ENCODE measurements at regions not wholly inside any gene's neighbourhood (a gene's known extent, or its start where the extent isn't known, plus 50 kb on each side); places are given as distances from the start of the nearest gene placed in this dataset.
"Not testable (repeated sequence)": the region's sequence is repeated elsewhere in the genome, so short reads cannot be mapped to it uniquely, and the experiment has no call there.

DNA sequence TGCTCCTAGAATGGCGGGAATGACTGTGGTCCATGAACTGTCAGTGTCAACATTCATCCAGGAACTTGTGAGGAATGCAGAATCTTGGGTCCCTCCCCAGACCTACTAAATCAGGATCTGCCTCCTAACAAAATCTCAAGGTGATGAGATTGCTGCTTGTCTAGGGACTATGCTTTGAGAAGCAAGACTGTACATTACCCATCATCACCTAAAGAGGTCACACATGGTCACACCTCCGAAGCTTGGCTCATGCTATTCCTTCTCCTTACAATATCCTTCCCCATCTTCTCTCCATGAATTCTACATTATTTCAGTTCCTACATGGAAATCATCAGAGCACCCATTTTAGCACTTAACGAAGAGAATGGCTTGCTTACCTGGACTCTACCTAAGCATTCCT is 102.3 kb upstream of the JARID2 start:
- DNase-seq: no peak

DNA sequence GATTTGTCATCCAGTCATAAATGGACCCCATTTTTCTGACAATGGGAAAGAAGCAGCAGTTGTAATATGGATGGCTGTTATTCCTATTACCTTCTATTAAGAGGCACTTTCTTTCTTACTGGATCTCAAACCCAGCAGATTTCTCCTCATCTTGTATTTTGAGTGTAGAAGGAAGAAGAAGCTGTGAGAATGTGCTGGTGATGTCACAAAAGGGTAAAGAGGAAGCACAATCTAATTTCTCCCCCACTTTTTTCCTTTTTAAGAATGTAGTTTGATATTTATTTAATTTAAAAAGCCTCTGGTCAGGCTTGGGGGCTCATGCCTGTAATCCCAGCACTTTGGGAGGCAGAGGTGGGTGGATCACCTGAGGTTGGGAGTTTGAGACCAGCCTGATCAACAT is 100.0 kb upstream of the JARID2 start:
- DNase-seq: no peak

DNA sequence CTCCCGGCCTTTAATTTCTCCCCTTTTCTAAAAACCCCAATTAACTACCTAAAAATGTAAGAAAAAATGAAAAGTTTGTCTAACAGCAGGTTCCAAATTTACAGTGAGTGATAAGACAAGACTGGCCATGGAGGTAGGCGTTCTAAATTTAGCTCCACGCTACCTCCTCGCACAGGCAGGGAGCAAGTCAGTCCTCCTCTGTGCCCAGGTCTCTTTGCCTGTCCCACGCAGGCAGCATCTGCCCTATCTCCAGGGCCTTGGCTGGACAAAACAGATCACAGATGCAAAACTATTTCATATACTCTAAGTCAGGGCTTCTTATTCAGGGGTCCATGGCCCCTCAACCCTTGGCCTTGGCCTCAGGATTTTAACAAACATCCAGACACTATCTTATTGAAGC is 98.0 kb upstream of the JARID2 start:
- no peak for DNase-seq

DNA sequence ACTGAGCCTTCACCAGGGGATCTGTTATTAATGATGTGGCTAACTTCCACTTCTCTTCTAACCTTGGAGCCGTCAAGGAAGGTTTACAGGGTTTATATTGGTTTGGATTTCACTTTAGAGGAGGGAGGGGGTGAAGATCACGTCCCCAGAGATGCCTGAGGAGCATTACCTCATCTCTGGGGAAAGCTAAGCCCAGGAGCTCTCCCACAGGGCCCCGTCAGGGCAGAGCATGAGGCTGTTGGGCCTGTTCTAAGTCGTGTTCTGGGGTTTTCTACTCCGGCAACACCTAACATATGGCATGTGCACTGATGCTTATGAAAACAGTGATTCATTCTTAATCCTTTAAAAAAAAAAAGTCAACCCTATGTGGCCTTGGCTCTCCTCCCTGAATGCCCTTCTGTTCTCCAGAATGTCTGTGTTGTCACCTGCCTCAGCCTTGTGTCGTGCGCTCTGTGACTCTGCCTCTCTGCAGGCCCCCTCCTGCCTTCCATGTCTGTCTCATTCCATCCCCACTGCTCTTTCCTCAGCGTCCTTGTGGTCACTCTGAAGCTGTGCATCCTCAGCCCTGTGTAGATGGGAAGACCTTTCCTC is 97.4 kb upstream of the JARID2 start:
- no peak for DNase-seq

DNA sequence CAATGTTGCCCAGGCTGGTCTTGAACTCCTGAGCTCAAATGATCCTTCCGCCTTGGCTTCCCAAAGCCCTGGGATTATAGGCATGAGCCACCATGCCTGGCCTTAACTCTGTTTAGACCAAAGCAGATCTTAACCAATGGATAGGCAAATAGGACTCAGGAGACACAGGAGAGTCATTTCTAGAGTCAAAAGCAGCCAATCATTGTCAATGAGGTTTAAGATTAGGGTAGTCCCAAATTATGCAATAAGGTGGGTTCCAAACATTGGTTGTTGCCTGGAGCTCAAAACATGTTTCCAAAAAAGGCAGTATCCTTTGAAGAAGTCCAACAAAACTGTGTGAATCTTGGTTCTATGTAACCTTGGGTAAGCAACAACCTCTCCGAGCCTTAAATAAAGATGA is 95.7 kb upstream of the JARID2 start:
- no peak for DNase-seq

DNA sequence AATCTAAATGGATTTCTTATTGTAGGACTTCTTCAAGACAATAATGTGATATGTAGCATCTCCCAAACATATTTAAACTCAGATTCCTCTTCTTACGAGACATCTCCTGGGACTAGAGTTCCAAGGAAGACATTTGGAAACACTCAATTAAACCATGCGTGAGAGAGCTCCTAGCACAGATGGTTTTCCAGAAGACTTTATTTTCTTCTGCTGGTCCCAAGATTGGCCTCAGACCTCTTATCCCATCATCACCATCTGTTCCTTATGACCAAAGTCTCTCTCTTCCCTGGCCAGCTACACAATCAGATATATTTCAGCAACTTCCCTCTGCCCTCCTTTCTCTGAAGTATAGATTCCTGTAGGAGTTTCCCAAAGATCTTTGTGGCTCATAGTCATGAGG is 93.2 kb upstream of the JARID2 start:
- no peak for DNase-seq

DNA sequence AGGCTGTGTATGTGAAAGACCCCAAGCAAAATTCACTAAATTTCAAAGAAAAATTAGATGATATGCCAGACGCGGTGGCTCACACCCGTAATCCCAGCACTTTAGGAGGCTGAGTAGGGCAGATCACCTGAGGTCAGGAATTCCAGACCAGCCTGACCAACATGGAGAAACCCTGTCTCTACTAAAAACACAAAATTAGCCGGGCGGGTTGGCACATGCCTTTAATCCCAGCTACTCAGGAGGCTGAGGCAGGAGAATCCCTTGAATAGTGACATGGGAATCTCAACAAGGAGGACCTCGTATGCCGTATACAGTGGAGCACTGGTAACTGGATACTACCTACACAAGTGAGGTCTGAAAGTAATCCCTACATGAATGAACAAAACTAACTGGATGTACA is 92.7 kb upstream of the JARID2 start:
- DNase-seq: no peak

DNA sequence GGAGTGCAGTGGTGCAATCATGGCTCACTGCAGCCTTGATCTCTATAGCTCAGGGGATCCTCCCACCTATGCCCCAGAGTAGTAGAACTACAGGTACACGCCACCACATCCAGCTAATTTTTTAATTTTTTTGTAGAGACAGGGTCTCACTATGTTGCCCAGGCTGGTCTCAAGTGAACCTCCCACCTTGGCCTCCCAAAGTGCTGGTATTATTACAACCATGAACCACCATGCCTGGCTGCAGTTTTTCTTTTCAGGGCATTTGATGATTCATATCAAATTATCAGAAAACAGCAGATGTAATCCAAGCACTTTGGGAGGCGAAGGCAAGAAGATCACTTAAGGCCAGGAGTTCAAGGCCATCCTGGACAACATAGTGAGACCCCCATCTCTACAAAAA is 88.4 kb upstream of the JARID2 start:
- no peak for DNase-seq

DNA sequence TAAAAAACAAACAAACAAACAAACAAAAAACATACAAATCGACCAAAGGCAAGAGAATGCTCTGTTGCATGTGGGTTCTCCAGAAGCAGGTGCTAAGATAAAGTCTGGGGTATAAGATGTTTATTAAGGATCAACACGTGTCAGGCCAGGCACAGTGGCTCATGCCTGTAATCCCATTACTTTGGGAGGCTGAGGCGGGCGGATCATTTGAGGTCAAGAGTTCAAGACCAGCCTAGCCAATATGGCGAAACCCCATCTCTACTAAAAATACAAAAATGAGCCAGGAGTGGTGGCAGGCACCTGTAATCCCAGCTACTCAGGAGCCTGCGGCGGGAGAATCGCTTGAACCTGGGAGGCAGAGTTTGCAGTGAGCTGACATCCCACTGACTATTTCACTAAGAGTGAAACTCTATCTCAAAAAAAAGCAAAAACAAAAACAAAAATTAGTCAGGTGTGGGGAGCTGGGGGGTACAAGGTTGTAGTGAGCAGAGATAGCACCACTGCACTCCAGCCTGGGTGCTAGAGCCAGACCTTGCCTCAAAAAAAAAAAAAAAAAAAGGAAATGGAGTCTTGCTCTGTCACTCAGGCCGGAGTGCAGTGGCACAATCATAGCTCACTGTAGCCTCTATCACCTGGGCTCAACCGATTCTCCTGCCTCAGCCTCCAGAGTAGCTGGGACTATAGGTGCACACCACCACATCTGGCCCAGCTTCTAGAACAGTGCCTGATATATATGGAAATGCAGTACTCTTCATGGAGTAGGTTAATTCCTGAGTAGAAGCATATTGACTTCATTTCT is 86.8 kb upstream of the JARID2 start:
- DNase-seq: no peak

DNA sequence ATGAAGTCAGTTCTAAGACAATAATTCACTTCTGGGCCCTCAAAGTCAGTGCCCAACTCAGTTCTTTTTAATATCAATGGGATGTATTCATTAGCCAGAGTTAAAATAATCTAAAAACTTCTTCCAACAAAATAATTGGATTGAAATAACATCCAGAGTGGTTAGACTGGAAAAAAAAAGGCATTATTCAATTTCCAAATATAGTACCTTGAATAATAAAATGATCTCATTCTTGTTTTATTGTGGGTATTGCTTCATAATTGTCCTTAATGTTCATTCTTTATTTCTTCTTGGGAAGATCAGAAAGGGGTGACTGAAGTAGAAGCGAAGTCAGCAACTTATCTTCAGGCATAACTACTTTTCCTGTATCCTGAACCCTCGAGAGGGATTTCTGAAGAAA is 85.1 kb upstream of the JARID2 start:
- no peak for DNase-seq

DNA sequence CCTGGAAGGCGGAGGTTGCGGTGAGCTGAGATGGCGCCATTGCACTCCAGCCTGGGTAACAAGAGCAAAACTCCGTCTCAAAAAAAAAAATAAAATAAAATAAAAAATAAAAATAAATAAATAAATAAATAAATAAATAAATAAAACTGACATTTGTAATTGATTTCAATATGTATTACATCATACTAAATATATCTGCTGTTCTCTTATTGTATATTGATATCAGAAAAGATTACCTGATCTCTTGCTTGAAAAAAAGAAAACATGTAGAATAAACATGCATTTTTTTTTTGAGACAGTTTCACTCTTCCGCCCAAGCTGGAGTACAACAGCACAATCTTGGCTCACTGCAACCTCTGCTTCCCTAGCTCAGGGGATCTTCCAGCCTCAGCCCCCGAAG is 81.0 kb upstream of the JARID2 start:
- not testable (repeated sequence) for DNase-seq

DNA sequence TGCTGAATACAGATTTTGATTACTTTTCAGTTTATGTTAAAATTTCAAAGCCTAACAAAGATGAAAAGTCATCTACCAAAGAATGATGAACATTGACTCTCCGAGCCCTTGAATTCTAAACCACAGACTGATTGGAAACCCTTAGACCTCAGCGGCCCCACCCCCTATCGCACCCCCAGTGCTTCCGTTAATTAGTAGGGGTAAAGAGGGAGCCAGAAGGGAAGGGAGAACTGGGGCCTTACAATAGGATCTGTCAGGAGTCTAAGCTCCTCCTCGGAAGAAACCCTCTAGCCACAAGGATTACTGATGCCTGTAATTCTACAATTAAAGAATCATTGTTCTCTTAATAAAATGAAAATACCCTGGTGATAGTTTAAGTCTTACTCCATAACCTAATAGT is 79.7 kb upstream of the JARID2 start:
- DNase-seq: no peak

DNA sequence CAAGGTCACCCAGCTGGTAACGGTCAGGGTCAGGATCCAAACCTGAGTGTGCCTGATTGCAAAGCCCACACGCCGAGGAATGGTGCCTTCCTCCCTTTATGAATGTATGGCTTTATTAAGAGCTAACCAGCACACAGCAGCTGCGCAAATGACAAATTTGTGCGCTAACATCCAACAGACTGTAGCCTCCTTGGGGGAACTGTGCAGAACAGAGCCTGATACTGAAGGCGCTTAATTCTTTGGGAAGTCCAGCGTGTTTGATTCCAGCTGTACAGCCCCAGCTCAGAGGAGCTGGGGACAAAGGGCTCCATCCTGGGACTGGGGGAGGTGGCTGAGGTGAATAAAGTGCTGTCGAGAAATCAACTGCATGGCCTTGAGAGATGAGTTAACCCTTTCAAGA is 75.7 kb upstream of the JARID2 start:
- no peak for DNase-seq

DNA sequence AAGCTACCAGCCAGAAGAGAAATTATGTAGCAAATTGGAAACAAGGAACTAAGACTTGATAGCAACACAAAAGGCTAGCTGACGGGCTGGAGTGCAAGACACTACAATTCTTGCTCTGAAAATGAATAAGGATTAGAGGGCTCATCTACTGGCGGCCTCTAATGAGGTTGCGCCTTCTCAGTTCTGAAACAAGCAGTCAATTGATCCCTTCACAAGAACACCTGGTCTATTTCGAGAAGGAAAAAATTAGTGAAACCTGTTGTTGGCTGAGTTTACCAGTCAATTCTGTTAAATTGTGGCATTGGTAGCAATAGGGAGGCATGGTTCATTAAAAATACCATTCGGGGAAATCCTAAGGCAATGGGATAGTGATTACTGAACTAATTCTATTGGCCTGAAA is 74.8 kb upstream of the JARID2 start:
- DNase-seq: no peak

DNA sequence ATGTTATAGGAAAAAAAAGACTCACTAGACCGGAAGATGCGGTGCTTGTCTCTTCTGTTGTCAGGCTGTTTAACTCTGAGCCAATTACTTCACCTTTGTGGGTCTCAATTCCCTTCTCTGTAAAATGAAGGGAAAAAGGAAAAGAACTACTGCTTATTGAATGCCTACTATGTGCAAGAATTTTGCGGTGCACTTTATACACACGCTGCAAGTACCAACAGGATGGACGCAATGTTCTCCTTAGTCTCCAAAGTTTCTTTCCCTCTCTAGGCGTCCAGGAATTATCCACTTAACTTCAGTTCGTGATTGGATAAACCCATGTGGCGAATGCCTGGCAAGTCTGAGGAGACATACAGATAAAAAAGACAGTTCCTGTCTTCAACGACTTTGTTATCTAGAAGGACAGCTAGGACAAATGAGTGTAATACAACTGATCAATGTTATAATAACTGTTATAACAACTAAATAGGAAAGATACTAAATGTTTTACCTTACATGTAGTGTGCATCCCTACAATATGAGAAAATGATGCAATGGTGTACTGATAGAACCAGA is 69.0 kb upstream of the JARID2 start:
- DNase-seq: no peak

DNA sequence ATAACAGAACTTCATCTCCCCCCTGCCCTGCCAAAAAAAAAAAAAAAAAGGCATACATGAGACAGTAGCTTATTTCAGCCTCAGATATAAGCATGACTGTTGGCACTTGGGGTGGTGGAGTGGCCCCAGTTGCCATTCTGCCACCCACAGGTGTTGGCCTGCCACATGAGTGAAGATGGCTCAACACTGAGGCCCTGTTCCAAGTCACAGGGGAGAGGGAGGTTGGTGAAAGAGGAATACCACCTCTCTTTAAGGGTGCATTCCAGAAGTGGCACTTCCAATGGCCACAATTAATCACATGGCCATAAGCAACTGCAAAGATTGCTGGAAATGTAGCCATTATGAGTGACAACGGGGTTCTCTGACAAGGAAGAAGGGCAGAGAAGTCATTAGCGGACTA is 61.9 kb upstream of the JARID2 start:
- DNase-seq: no peak

DNA sequence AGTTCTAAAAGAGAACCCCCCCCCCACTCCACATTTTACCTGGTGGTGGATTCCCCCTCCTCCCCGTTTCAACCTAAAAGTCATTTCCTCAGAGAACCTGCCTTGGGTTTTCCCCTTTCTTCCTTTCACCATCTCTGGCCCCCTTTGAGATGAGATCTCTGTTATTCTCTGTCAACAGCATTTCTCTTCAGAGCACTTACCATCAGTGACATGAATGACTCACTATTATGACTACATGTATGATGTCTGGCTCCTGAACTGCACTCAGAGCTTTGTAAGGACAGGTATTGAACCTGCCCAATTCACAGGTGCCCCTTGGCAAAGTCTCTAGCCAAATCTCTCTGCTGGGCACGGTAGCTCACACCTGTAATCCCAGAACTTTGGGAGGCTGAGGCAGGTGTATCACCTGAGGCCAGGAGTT is 61.4 kb upstream of the JARID2 start:
- no peak for DNase-seq

DNA sequence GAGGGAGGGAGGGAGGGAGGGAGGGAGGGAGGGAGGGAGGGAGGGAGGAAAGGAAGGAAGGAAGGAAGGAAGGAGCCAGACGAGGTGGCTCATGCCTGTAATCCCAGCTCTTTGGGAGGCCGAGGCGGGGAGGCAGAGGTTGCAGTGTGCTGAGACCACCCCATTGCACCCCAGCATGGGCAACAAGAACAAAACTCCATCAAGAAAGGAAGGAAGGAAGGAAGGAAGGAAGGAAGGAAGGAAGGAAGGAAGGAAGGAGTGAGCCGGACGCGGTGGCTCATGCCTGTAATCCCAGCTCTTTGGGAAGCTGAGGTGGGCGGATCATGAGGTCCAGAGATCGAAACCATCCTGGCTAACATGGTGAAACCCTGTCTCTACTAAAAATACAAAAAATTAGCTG is 60.8 kb upstream of the JARID2 start:
- DNase-seq: not testable (repeated sequence)

DNA sequence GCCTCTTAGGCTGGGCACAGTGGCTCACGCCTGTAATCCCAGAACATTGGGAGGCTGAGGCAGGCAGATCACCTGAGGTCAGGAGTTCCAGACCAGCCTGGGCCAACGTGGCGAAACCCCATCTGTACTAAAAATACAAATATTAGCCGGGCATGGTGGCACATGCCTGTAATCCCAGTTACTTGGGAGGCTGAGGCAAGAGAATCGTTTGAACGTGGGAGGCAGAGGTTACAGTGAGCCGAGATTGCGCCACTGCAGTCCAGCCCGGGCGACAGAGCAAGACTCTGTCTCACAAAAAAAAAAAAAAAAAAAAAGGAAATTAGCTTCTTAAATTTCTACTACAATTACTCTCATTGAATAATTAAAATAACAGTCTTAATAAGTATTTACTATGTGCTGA is 52.4 kb upstream of the JARID2 start:
- DNase-seq: not testable (repeated sequence)

DNA sequence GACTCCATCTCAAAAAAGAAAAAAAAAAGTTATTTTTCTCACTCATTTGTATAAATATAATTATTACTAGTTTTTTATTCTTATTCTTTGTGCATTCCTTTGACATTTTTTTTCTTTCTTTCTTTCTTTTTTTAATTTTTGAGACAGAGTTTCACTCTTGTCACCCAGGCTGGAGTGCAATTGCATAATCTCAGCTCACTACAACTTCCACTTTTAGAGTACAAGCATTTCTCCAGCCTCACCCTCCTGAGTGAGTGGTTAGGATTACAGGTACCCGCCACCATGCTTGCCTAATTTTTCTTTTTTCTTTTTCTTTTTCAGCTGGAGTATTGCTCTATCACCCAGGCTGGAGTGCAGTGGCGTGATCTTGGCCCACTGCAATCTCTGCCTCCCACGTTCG is 51.4 kb upstream of the JARID2 start:
- no peak for DNase-seq
